ENCODE measurements at regions not wholly inside any gene's neighbourhood (a gene's known extent, or its start where the extent isn't known, plus 50 kb on each side); places are given as distances from the start of the nearest gene placed in this dataset.
A peak's percentile ranks its signal among the peaks of the same experiment; 100 is the strongest.

- no peaks in the 10 kb centered on the region for H3K27me3 ChIP-seq (ENCODE audit: control insufficient read depth, insufficient read depth, low read length)
- intact Hi-C loops (cut with DNase I), result no loop called here
- no peaks in the 10 kb centered on the region for H3K4me1 ChIP-seq (ENCODE audit: control insufficient read depth in 2 of 3, insufficient read depth in 2 of 3, low read depth in 1 of 3, low read length in 3 of 3)
- TF ChIP-seq CTCF (IDR thresholded peaks at IDR 0.05; ENCODE audit: borderline replicate concordance, extremely low read depth, insufficient read depth), result no peak
- no peak for DNase-seq
- H3K9me3 ChIP-seq (ENCODE audit: control insufficient read depth in 2 of 3, insufficient read depth in 1 of 3, low read length in 3 of 3), result no peaks in the 10 kb centered on the region
- H3K4me3 ChIP-seq (ENCODE audit: low read length in 3 of 3), result no peak overlapping the region
- FAIRE-seq, result no peak
- H3K9ac ChIP-seq (ENCODE audit: low read length in 3 of 3), result no peak overlapping the region
- H3K27ac ChIP-seq (ENCODE audit: low read depth in 2 of 2, low read length in 2 of 2), result no peak overlapping the region
- H3K36me3 ChIP-seq (ENCODE audit: control insufficient read depth in 2 of 3, insufficient read depth in 3 of 3, low read length in 3 of 3), result no peaks in the 10 kb centered on the region
These were observed 50.5 kb upstream of the MAP4K3 start for GRCh38 chr2:39487398-39488250.

GRCh38 chr2:39488450-39488849, 51.4 kb upstream of the MAP4K3 start:
- no peak overlapping the region for H3K9ac ChIP-seq (ENCODE audit: low read length in 3 of 3)
- H3K27ac ChIP-seq (ENCODE audit: low read depth in 2 of 2, low read length in 2 of 2), result no peak overlapping the region
- FAIRE-seq (no peak), DNase-seq (peak in 1 of 5 donors; percentile 63)
- intact Hi-C loops (cut with DNase I), result no loop called here
- H3K27me3 ChIP-seq (ENCODE audit: control insufficient read depth, insufficient read depth, low read length), result no peaks in the 10 kb centered on the region
- H3K4me1 ChIP-seq (ENCODE audit: control insufficient read depth in 2 of 3, insufficient read depth in 2 of 3, low read depth in 1 of 3, low read length in 3 of 3), result peaks cover 0 to 2% (median 0%) of the 10 kb centered on the region in 3 donors
- TF ChIP-seq CTCF (IDR thresholded peaks at IDR 0.05; ENCODE audit: borderline replicate concordance, extremely low read depth, insufficient read depth), result no peak
- no peak overlapping the region for H3K4me3 ChIP-seq (ENCODE audit: low read length in 3 of 3)
- H3K9me3 ChIP-seq (ENCODE audit: control insufficient read depth in 2 of 3, insufficient read depth in 1 of 3, low read length in 3 of 3), result no peaks in the 10 kb centered on the region
- H3K36me3 ChIP-seq (ENCODE audit: control insufficient read depth in 2 of 3, insufficient read depth in 3 of 3, low read length in 3 of 3), result no peaks in the 10 kb centered on the region

GRCh38 chr2:39490586-39490985, 53.5 kb upstream of the MAP4K3 start:
- Histone ChIP-seq H3K27me3 (ENCODE audit: control insufficient read depth, insufficient read depth, low read length) (no peaks in the 10 kb centered on the region), H3K27ac (ENCODE audit: low read depth in 2 of 2, low read length in 2 of 2) (no peak overlapping the region), H3K9ac (ENCODE audit: low read length in 3 of 3) (no peak overlapping the region), H3K4me1 (ENCODE audit: control insufficient read depth in 2 of 3, insufficient read depth in 2 of 3, low read depth in 1 of 3, low read length in 3 of 3) (peaks cover 0 to 2% (median 0%) of the 10 kb centered on the region in 3 donors), H3K9me3 (ENCODE audit: control insufficient read depth in 2 of 3, insufficient read depth in 1 of 3, low read length in 3 of 3) (no peaks in the 10 kb centered on the region), H3K4me3 (ENCODE audit: low read length in 3 of 3) (no peak overlapping the region), H3K36me3 (ENCODE audit: control insufficient read depth in 2 of 3, insufficient read depth in 3 of 3, low read length in 3 of 3) (no peaks in the 10 kb centered on the region)
- intact Hi-C loops (cut with DNase I), result no loop called here
- FAIRE-seq (no peak), DNase-seq (no peak)
- no peak for TF ChIP-seq CTCF (IDR thresholded peaks at IDR 0.05; ENCODE audit: borderline replicate concordance, extremely low read depth, insufficient read depth)

Measured in kidney (tissue), 13 donors.